ENCODE measurements at regions not wholly inside any gene's neighbourhood (a gene's known extent, or its start where the extent isn't known, plus 50 kb on each side); places are given as distances from the start of the nearest gene placed in this dataset.

DNA sequence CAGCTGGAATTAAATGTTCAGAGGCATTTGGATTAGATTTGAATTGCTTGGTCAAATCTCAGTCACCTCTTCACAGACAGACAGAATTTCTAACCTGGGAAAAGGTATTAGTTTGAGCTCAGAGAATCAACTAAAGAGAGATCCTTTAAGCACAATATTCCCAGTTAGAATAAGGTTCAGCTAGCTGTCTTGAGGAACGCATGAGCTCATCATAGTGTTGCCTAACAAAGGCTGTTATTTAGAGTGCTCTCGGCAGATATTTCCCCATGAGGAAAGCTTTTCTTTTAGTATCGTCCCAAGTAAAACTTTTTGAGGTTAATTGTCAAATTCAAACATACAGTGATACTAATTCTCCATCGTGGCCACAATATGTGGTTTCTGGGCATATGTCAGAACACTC is 269.9 kb downstream of the HLX start:
- no peak for DNase-seq (ENCODE audit: low read depth in 2 of 3, low spot score in 2 of 3)

DNA sequence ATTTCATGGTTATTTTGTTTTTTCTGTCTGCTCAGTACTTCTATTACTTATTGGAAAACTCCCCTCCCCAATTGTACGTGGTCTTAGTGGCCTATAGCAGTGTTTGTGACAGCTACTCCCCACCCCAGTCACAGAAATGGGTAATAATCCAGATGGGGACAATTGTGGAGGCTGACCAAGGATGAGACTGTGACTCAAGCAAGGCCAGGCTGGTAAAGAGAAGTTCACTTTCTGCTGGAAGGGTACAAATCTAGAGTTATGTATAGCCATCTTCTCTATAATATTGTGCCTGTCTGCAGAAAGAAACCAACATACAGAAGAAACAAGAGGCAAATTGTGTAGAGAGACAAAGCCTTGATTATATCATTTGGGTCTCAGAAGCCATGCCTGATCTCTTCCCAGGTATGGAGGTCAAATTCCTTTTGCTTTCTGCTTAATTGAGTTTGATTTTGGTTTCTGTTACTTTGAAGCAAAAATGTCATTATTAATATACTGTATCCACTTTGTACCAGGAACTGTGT is 270.4 kb downstream of the HLX start:
- no peak for DNase-seq (ENCODE audit: low read depth in 2 of 3, low spot score in 2 of 3)

DNA sequence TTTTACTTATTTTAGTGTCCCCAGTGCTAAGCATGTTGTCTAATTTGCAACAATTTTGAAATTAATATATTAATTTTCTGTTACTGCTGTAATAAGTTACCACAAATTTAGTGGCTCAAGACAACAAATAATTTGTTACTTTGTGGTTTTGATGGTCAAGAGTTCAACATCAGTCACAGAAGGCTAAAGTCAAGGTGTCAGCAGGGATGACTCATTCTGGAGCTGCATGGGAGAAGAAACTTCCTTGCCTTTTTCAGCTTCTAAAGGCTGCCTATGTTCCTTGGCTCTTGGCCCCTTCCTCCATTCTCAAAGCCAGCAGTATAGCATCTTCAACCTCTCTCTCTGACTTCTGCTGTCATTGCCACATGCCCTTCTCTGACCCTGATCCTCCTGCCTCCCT is 271.8 kb downstream of the HLX start:
- no peak for DNase-seq (ENCODE audit: low read depth in 2 of 3, low spot score in 2 of 3)

DNA sequence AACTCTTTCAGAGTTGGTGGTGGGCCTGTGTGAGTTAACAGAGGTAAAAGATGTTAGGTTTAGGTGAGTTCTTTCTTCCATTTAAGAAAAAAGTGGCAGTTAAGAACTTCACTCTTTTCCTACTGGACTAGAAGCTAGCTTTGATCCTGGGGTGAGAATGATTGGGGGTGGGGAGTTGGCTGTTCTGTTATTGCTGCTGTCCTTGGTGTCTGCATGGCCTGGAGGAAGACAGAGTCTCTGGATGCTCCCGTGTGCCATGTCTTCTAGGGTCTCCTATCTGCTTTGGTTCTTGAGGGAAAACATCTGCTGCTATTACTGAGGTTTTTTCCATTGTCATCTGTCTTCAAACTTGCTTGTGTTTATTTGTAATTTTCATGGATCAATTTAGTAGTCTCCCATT is 275.7 kb downstream of the HLX start:
- no peak for DNase-seq (ENCODE audit: low read depth in 2 of 3, low spot score in 2 of 3)

DNA sequence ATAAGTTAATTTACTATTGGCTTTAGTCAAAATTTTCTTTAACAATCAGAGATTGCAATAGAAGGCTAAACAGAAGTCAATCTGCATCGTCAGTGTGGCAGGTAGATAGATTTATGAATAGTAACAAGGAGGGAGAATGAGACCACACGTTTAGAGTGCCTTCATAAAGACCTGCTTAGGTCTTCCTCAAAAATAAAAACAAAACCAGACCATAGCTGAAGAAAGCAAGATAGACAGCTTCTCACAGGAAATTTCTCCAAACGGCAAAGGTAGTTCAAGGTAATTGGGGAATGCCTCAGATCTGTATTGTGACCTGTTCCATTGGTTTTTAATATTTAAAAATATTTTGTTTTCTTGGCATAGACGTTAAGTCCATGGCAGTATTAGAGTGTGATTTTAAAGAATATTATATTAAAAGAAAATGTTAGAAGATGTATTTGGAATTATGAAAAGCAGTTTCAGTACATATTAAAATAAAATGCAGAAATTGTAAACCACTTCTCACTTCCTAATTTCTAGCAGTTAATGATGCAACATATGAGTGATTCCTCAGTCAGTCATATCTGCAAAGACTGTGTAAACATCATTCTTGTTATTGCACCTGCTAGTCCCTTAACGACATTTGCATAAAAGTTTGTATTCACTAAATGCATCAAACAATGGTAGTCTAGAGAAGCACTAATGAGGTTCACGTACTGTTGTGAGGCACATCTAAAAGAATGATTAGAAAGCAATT is 278.0 kb downstream of the HLX start:
- peak in 1 of 3 donors; percentile 27 for DNase-seq (ENCODE audit: low read depth in 2 of 3, low spot score in 2 of 3)

DNA sequence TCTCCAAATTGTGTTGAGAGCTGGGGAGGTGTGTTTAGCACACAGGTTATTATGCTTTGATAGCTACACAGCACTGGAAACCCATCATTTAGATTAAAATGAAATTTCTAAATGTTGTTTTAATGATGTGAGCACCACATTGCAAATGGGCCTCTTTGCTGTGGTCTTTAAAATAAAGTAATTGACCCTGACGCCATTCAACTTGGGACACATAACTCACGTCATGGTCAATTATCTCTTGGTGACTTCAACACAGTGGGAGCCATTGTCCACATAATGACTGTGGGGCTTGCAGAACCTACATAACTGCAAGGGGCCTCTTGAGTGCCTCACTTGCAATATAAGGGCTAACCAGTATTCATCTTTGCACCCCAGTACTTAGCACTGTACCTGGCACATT is 280.4 kb downstream of the HLX start:
- DNase-seq (ENCODE audit: low read depth in 2 of 3, low spot score in 2 of 3), result no peak

DNA sequence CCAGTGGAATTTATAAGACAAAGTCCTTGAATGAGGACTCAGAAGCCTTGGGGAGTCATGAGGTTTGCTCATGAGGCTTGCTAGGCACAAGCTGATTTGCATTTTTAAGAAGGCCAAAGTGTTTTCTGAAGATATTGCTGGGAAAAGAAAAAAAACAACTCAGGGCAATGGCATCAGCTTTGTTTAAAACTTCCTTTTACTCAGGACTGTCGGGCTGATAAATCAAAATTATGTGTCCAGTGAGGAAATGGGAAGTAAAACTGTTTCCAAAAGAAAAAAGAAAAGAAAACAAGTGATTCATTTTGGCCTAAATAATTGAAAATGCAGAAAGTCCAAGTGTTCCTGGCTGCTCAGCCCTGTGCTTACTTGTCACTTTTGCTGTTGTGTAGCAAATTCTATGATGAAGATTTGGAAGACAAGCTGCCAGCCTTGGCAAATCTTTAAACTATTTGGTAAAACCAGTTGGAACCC is 282.4 kb downstream of the HLX start:
- DNase-seq (ENCODE audit: low read depth in 2 of 3, low spot score in 2 of 3), result no peak

DNA sequence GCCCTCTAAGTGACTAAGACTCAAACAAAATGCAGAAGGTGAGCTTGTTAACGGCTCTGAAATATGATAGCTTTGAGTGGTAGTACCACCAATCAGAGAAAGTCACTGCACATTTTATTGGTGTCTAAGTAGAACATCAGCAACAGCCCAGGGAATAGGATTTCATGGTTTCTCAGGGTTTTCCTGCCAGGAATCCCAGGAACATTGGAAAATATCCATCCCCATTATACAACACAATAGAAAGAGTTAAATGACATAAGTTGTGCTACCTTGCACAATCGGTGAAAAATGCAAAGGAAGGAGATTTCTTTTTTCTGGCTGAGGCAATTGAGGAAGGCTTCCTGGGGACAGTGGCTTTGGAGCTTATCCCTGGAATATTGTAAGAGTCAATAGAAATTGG is 283.1 kb downstream of the HLX start:
- no peak for DNase-seq (ENCODE audit: low read depth in 2 of 3, low spot score in 2 of 3)

DNA sequence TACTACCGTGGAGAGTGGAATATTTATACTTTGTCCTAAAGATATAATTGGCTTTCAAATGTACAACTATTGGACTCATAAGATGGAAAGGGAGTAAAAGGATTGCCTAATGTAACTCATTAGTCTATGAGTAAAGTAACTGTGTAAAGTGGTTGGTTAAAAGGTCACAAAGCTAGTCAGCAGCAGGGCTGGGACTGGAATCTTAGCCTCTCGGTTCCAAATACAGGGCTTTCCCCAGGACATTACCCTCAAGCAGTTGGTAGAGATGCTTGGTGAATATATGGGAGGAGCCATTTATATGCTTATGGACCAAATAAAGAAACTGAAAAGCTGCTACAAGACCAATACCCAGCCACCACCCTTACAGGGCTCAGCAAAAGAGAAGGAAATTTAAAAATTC is 283.7 kb downstream of the HLX start:
- no peak for DNase-seq (ENCODE audit: low read depth in 2 of 3, low spot score in 2 of 3)

DNA sequence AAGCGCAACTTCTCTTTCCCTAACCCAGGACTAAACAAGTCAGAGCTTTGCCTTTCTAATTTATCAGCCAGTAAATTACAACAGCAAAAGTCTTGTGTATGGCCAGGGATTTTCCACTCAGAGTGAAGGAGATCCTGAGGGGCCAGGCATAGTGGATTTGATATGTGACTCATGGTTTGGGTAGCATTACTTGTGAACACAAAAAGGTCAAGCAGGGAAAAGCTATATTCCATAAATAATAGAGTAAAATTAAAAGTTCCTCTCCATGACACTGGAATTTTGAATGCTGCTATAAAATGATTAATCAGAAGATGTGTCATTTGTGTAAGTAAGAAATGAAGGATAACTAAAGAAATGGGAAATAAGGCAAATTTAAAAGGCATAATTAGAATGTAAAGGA is 284.8 kb downstream of the HLX start:
- DNase-seq (ENCODE audit: low read depth in 2 of 3, low spot score in 2 of 3), result no peak

DNA sequence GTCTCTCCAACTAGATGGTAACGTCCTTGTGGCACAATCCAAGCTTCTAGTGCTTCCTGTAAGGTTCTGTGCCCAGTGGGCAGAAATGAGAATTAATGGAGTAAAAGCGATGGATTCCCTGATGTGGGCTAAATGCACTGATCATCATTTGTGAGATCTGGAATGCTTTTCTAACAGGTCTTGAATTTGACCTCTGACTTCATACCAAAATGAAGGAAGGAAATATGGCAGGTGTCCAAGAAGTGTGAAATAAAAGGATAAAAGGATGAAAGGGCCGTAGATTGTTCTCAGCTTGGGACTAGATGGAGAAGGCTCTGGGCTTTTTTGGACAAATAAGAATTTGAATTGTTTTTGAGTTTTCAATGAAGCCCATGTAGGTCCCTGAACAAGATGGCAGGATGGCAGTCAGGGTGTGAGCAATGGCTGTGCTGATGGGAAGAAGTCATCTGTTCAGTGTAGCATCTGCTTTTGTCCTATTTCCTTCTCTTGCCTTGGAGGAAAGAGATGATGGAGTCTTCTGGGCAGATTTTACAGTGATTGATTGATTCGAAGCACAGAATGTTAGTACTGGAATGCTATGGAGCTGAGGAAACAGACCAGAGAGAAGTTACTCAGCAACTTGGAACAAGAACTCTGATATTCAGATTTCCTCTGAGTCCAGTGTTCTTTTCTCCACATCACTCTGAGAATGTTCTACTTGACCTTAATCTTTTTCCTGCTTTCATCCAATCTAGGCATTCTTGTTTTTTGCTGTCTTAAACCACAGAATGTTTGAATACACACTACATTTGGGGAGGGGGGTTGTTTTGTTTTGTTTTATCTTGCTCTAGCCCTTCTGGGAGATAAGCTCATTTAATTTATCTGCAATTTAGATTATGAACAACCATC is 286.0 kb downstream of the HLX start:
- no peak for DNase-seq (ENCODE audit: low read depth in 2 of 3, low spot score in 2 of 3)

DNA sequence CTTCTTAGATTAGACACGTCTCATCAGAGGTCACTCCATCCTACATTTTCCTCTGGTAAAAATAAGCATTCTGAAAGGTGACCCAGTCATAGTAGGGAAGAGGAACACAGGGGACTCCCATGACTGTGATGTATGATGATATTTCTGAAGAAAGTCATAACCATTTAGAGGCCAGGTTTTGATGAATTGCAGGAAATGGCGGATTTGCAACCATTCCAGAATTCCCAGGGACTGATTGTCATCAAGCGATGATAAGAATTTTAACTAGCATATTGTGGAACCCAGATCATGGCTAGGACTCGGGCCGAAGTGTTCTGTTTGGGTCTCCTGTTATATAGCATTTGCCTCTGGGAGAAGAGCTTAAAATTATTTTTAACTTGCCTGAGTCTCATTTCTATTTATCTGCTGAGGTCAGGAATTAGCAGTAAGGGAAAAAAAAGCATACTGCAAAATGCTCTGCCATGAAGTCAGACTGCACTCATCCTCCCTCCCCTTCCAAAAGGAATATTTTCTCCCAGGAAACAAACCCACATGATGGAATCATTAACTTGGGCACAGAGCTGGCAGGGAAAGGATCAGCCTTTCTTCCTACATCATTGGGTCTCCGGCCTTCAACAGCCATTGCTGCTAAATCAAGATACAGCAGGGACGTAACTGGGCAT is 286.7 kb downstream of the HLX start:
- no peak for DNase-seq (ENCODE audit: low read depth in 2 of 3, low spot score in 2 of 3)

DNA sequence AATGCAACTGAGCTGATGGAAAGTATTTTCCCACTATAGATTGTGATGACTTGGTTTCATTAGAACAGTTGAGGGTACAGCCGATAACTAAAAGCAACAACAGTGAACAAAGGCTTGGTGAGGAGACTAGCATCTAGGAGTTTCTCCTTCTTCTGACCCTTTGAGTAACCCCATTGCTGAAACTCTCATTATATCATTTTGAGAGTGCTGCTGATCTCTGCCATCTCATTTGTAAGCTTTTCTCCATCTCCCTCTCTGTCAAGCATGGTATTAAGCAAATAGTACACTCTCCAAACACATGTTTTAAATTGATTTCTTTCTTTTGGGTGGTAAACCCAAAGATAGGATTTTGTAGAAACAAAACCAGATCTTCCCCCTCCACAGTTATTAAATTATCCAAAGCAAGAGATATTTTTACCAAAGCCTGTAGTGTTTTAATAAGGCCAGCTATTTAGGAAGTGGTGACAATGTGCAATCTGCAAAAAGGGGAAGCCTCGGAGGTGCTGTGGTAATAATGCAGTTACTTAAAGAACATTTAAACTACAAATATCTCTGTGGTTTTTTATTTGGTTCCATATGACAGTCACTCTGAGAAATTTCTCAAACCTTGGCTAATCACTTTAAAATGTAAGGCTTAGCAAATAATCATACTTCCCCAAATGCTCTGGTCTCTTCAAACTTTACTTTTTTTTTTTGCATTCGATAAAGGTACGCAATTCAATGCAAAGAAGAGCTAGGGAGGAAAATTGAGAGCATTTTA is 287.5 kb downstream of the HLX start:
- peak in 2 of 3 donors; percentile 81 to 95 for DNase-seq (ENCODE audit: low read depth in 2 of 3, low spot score in 2 of 3)

DNA sequence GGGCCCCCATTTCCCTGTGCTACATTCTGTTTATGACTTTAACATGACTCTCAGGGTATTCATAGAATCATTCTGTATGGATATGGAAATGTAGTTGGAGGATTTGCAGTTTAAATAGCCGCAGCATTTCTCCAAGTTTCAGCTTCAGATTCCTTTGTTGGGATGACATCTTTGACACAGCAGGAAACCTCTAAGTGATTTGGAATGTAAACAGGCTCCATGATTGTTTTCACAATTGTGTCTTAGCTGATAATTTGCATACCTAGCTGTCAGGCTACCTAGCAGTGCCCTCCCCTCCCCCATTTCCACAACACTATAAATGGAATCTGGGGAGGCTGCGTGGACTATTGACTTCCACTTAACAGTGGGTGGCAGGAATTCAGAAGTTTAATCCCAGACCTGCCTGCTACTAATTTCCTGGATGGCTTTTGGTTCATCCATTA is 290.2 kb downstream of the HLX start:
- DNase-seq (ENCODE audit: low read depth in 2 of 3, low spot score in 2 of 3), result no peak

DNA sequence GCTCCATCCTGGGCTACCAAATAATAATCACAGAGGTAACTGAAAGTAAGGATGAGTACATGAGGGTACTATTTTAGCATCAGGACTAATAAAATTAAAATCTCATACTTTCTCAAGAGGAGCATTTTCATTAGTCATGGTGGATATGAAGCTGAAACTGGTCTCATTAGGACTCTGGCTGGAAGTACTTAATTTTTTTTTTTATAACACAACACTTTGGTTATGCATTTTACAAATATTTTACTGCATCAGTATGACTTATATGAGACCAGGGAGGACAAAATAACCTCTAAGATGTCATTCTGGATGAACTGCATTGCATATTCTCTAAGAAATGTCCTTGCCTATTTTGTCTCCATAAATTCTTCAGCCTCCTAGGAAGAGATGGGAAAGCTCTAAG is 290.9 kb downstream of the HLX start:
- no peak for DNase-seq (ENCODE audit: low read depth in 2 of 3, low spot score in 2 of 3)

DNA sequence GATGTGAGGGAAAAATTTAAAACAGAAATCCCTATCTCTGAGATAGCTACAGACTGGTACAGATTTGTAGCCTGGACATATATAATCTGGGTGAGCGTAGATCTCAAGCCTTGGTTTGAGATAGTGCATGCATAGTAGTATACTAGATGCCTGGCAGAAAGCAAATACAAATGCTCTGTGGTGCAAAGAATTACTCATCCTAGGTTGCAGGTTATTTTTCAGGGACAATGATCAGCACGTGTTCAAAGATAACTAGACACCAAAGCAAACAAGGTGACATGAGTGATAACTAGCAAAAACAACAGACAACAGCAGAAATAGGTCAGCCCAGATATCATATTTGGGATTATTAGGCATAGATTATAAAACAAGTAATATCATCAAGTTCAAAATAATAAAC is 292.5 kb downstream of the HLX start:
- DNase-seq (ENCODE audit: low read depth in 2 of 3, low spot score in 2 of 3), result no peak

DNA sequence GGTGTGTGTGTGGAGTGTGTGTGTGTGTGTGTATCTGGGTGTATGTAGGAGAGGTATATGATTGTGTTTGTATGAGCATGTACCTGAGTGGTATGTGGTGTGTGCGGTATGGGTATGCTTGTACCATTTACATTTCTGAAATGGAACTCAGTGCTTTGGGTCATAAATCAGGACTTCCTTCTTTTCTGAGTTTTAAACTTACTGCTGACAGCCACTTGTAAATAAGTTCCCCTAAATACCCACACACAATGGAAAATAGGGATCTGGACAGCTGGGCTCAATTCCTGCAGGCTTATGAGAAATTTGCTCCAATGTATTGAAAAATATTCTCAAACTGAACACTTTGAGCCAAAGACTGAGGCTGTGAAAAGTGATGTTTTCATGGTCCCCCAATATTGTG is 293.6 kb downstream of the HLX start:
- peak in 1 of 3 donors; percentile 21 for DNase-seq (ENCODE audit: low read depth in 2 of 3, low spot score in 2 of 3)

DNA sequence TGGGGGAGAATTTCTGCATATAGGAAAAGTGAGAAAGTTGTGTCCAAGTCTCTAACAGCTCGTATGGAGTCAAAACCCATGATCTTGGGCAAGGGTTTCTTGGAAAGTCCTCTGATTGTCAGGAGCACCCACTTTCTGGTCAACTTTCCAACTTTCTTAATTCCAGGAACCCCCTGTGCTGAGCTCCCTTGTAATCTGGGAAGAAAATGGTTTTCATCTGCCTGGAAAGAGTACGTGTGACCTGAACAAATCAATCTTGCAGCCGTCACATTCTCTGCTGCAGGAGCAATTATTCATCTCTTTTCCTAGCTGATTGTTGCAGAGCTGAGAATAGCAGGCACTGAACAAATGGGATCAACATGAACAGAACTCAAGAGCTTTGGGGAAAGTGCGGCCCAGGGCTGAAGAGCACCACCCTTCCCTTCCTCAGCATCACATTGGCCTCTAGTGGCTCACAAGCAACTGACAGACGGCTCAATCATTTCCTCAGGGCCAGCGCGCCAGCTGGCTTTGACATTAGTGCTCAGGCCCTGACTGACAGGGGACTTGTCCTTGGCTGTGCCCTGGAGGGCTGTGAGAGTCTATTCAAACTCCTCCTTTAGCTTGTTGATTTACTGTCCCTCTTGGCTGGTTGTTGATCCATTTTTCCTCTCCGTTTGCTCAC is 295.2 kb downstream of the HLX start:
- peak in 1 of 3 donors; percentile 48 for DNase-seq (ENCODE audit: low read depth in 2 of 3, low spot score in 2 of 3)

DNA sequence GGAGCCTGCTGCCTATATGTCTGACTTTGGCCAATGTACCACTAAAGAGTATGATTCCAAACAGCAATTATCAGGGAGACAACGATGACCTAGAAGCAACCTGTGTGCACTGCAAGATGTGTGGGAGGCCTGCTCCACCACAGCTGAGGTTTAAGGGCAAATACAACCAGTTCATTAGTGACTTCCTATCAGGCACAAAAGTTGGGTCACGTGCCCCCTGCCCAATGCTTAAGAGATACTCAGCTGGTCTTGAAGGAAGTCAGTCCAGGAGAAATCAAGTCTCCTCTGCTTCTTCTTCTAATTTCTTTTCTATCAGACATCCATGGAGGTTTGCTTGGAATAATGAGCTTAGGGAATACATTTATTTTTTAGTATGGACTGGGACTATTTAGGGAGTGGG is 296.0 kb downstream of the HLX start:
- DNase-seq (ENCODE audit: low read depth in 2 of 3, low spot score in 2 of 3), result no peak
